SK-N-SH (cell line): ENCODE measurements at regions not wholly inside any gene's neighbourhood (a gene's known extent, or its start where the extent isn't known, plus 50 kb on each side); places are given as distances from the start of the nearest gene placed in this dataset.

ENCODE experiments used
- CTCF ChIA-PET: fragments of 300-600, 350-600 bp; formaldehyde crosslinking; extraction: SDS; loops from one replicate; lab custom pipeline; 2021; lab: Yijun Ruan, JAX
- POLR2A ChIA-PET: fragments of 350-600 bp; sonication (Branson Sonifier 250); formaldehyde crosslinking; extraction: SDS; loops from one replicate; lab custom pipeline; 2020; ENCODE audit warnings: antibody characterized with exemption, inconsistent platforms; lab: Yijun Ruan, JAX
- DNase-seq: peaks from one replicate; pipeline ENCODE4 v3.0.0; 2012
- H2AFZ ChIP-seq: fragments of 200-600 bp; sonication (generic); 2 replicates; pipeline ENCODE4 v1.8.1; 2016; ENCODE audit warnings: antibody characterized with exemption, mild to moderate bottlenecking, low read depth
- H3F3A ChIP-seq: fragments of 200-600 bp; sonication (generic); replicated peaks from 2 replicates; pipeline ENCODE3; 2016; ENCODE audit warnings: antibody characterized with exemption, mild to moderate bottlenecking; ENCODE audit not compliant: insufficient read depth
- H3K27ac ChIP-seq, 2 experiments: fragments of 200-500 bp in 1 of 2; fragments of 200-600 bp in 1 of 2; sonication (Bioruptor generic) in 1 of 2; sonication (generic), shearing (Covaris generic) in 1 of 2; 2 replicates each; pipeline versions ENCODE4 v1.5.1 to v1.6.1; 2014 to 2016; ENCODE audit warnings: low read depth in 2 of 2, inconsistent platforms in 1 of 2, low read length in 1 of 2, mild to moderate bottlenecking in 1 of 2, mixed read lengths in 1 of 2
- H3K27me3 ChIP-seq: fragments of 200-600 bp; sonication (generic), shearing (Covaris generic); 2 replicates; pipeline ENCODE4 v1.6.1; 2016; ENCODE audit warnings: mixed run types; ENCODE audit not compliant: insufficient read depth
- H3K36me3 ChIP-seq, 2 experiments: fragments of 200-500 bp in 1 of 2; fragments of 200-600 bp in 1 of 2; sonication (Bioruptor generic) in 1 of 2; sonication (generic) in 1 of 2; replicated peaks in 1 of 2; 2 replicates each; pipeline versions ENCODE3 to v1.5.1; 2014 to 2016; ENCODE audit warnings: low read length in 1 of 2, mild to moderate bottlenecking in 1 of 2; ENCODE audit not compliant: insufficient read depth in 2 of 2, control insufficient read depth in 1 of 2
- H3K4me1 ChIP-seq, 2 experiments: fragments of 200-500 bp in 1 of 2; fragments of 200-600 bp in 1 of 2; sonication (Bioruptor generic) in 1 of 2; sonication (generic), shearing (Covaris generic) in 1 of 2; 2 replicates each; pipeline versions ENCODE4 v1.5.1 to v1.6.1; 2014 to 2016; ENCODE audit warnings: low read depth in 1 of 2, low read length in 1 of 2, mixed run types in 1 of 2; ENCODE audit not compliant: insufficient read depth in 2 of 2, control insufficient read depth in 1 of 2
- H3K4me2 ChIP-seq: fragments of 200-600 bp; sonication (generic), shearing (Covaris generic); 2 replicates; pipeline ENCODE4 v1.6.1; 2017; ENCODE audit warnings: mixed run types
- H3K4me3 ChIP-seq, 2 experiments: fragments of 200-500 bp in 1 of 2; fragments of 200-600 bp in 1 of 2; sonication (Bioruptor generic) in 1 of 2; sonication (generic), shearing (Covaris generic) in 1 of 2; 2 replicates each; pipeline versions ENCODE4 v1.5.1 to v1.8.1; 2014 to 2016; ENCODE audit warnings: low read depth in 2 of 2, inconsistent platforms in 1 of 2, low read length in 1 of 2, mild to moderate bottlenecking in 1 of 2, mixed read lengths in 1 of 2, moderate library complexity in 1 of 2
- H3K79me2 ChIP-seq: fragments of 200-600 bp; sonication (generic); 2 replicates; pipeline ENCODE4 v1.8.1; 2017; ENCODE audit warnings: mild to moderate bottlenecking; ENCODE audit not compliant: insufficient read depth
- H3K9ac ChIP-seq: fragments of 200-600 bp; sonication (generic); 2 replicates; pipeline ENCODE4 v1.6.1; 2017; ENCODE audit warnings: mixed run types
- H3K9me2 ChIP-seq: fragments of 200-600 bp; sonication (generic); 2 replicates; pipeline ENCODE4 v1.6.1; 2017; ENCODE audit warnings: mixed run types
- H3K9me3 ChIP-seq: fragments of 200-600 bp; sonication (generic); 2 replicates; pipeline ENCODE4 v1.6.1; 2017; ENCODE audit warnings: mixed run types, mild to moderate bottlenecking, moderate library complexity
- H4K20me1 ChIP-seq: fragments of 200-600 bp; sonication (generic); 2 replicates; pipeline ENCODE4 v1.6.1; 2017; ENCODE audit warnings: mild to moderate bottlenecking, mixed run types; ENCODE audit not compliant: insufficient read depth
- CHD2 ChIP-seq: fragments of 150-350 bp; IDR thresholded peaks from 2 replicates; pipeline ENCODE4 v1.6.1; 2018; ENCODE audit warnings: low read length; ENCODE audit not compliant: partially characterized antibody
- CTCF ChIP-seq: fragments of 200-600 bp; sonication (generic); IDR thresholded peaks from 2 replicates; pipeline ENCODE4 v1.6.1; 2017; ENCODE audit warnings: antibody characterized with exemption, mild to moderate bottlenecking, moderate library complexity
- EP300 ChIP-seq, 2 experiments: IDR thresholded peaks; 2 replicates each; pipeline versions ENCODE4 v1.4.0 to v1.6.1; 2012; ENCODE audit warnings: borderline replicate concordance in 1 of 2, low read depth in 1 of 2, low read length in 1 of 2
- EZH2phosphoT487 ChIP-seq: fragments of 200-600 bp; sonication (generic); IDR thresholded peaks from 2 replicates; pipeline ENCODE4 v1.6.1; 2017; ENCODE audit warnings: low read depth, mixed run types, mild to moderate bottlenecking, antibody characterized with exemption, moderate library complexity, borderline replicate concordance
- FOSL2 ChIP-seq: IDR thresholded peaks from 2 replicates; pipeline ENCODE4 v1.4.0; 2012; ENCODE audit warnings: low read depth, mild to moderate bottlenecking, moderate library complexity, borderline replicate concordance
- FOXJ3 ChIP-seq: sonication (generic); formaldehyde crosslinking; IDR thresholded peaks from 2 replicates; pipeline ENCODE4 v1.5.1; 2020; ENCODE audit warnings: mild to moderate bottlenecking, missing genetic modification reagents
- JUND ChIP-seq: IDR thresholded peaks from 2 replicates; pipeline ENCODE4 v1.4.0; 2012
- MEF2A ChIP-seq: IDR thresholded peaks from 2 replicates; pipeline ENCODE4 v1.4.0; 2012; ENCODE audit warnings: low read depth, borderline replicate concordance
- NFIC ChIP-seq: IDR thresholded peaks from 2 replicates; pipeline ENCODE4 v1.4.0; 2012; ENCODE audit warnings: borderline replicate concordance
- RAD21 ChIP-seq: IDR thresholded peaks from 2 replicates; pipeline ENCODE4 v1.6.1; 2012; ENCODE audit warnings: mild to moderate bottlenecking, low read length
- RCOR1 ChIP-seq: fragments of 150-350 bp; IDR thresholded peaks from 2 replicates; pipeline ENCODE4 v1.6.1; 2017; ENCODE audit warnings: antibody characterized with exemption, low read length
- USF1 ChIP-seq: IDR thresholded peaks from 2 replicates; pipeline ENCODE4 v1.4.0; 2012; ENCODE audit warnings: low read depth, borderline replicate concordance
- USF2 ChIP-seq: fragments of 150-350 bp; IDR thresholded peaks from 2 replicates; pipeline ENCODE4 v1.6.1; 2017; ENCODE audit warnings: antibody characterized with exemption, low read length, low read depth, borderline replicate concordance
- YY1 ChIP-seq: IDR thresholded peaks from 2 replicates; pipeline ENCODE4 v1.4.0; 2012; ENCODE audit warnings: low read depth, mild to moderate bottlenecking
- WGBS: methylation state at CpG from one replicate; pipeline ENCODE4 v1.1.6; 2017; ENCODE audit warnings: low lambda C conversion rate; 5-methylcytosine and 5-hydroxymethylcytosine counted together
- TF ChIP-seq, protein P1 (sequence below): IDR thresholded peaks from 2 replicates; pipeline ENCODE4 v1.6.1; 2012; ENCODE audit warnings: mild to moderate bottlenecking, low read depth, low read length, moderate library complexity
- TF ChIP-seq, protein P2 (sequence below): fragments of 150-350 bp; IDR thresholded peaks from 2 replicates; pipeline ENCODE4 v1.6.1; 2016; ENCODE audit warnings: mild to moderate bottlenecking, low read depth, low read length
- TF ChIP-seq, protein P3 (sequence below): IDR thresholded peaks from 2 replicates; pipeline ENCODE4 v1.4.0; 2012; ENCODE audit warnings: low read depth

GRCh38 chr13:66071608-66072007, 1158.5 kb downstream of the PCDH9 start:
- TF ChIP-seq FOXJ3 (CRISPR knock-in tag): no peak
- TF ChIP-seq CTCF: no peak
- TF ChIP-seq, protein P1, sequence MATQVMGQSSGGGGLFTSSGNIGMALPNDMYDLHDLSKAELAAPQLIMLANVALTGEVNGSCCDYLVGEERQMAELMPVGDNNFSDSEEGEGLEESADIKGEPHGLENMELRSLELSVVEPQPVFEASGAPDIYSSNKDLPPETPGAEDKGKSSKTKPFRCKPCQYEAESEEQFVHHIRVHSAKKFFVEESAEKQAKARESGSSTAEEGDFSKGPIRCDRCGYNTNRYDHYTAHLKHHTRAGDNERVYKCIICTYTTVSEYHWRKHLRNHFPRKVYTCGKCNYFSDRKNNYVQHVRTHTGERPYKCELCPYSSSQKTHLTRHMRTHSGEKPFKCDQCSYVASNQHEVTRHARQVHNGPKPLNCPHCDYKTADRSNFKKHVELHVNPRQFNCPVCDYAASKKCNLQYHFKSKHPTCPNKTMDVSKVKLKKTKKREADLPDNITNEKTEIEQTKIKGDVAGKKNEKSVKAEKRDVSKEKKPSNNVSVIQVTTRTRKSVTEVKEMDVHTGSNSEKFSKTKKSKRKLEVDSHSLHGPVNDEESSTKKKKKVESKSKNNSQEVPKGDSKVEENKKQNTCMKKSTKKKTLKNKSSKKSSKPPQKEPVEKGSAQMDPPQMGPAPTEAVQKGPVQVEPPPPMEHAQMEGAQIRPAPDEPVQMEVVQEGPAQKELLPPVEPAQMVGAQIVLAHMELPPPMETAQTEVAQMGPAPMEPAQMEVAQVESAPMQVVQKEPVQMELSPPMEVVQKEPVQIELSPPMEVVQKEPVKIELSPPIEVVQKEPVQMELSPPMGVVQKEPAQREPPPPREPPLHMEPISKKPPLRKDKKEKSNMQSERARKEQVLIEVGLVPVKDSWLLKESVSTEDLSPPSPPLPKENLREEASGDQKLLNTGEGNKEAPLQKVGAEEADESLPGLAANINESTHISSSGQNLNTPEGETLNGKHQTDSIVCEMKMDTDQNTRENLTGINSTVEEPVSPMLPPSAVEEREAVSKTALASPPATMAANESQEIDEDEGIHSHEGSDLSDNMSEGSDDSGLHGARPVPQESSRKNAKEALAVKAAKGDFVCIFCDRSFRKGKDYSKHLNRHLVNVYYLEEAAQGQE: no peak
- no peak for TF ChIP-seq EP300 (IDR thresholded peaks at IDR 0.05; ENCODE audit: borderline replicate concordance in 1 of 2, low read depth in 1 of 2, low read length in 1 of 2)
- TF ChIP-seq, protein P2, sequence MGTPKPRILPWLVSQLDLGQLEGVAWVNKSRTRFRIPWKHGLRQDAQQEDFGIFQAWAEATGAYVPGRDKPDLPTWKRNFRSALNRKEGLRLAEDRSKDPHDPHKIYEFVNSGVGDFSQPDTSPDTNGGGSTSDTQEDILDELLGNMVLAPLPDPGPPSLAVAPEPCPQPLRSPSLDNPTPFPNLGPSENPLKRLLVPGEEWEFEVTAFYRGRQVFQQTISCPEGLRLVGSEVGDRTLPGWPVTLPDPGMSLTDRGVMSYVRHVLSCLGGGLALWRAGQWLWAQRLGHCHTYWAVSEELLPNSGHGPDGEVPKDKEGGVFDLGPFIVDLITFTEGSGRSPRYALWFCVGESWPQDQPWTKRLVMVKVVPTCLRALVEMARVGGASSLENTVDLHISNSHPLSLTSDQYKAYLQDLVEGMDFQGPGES: no peak
- no peak for TF ChIP-seq RCOR1
- no peak for TF ChIP-seq MEF2A
- TF ChIP-seq RAD21: no peak
- no peak for TF ChIP-seq YY1
- no peak for TF ChIP-seq NFIC
- no peak for TF ChIP-seq USF2
- TF ChIP-seq JUND: no peak
- TF ChIP-seq, protein P3, sequence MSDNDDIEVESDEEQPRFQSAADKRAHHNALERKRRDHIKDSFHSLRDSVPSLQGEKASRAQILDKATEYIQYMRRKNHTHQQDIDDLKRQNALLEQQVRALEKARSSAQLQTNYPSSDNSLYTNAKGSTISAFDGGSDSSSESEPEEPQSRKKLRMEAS: no peak
- no peak for TF ChIP-seq FOSL2
- no peak for TF ChIP-seq CHD2
- no peak for TF ChIP-seq USF1
- TF ChIP-seq EZH2phosphoT487: no peak
- Histone ChIP-seq H3K4me3 (no peak overlapping the region), H3K4me2 (no peak overlapping the region), H3F3A (no peaks in the 10 kb centered on the region), H2AFZ (no peak overlapping the region), H3K27ac (no peak overlapping the region), H3K27me3 (no peaks in the 10 kb centered on the region), H3K79me2 (no peaks in the 10 kb centered on the region), H3K36me3 (peaks cover 0 to 4% of the 10 kb centered on the region in 2 experiments), H3K9ac (no peak overlapping the region), H3K9me3 (no peaks in the 10 kb centered on the region), H3K9me2 (no peaks in the 10 kb centered on the region), H4K20me1 (no peaks in the 10 kb centered on the region), H3K4me1 (no peaks in the 10 kb centered on the region)
- WGBS: 93% methylated on average over 8 of the region's 8 CpGs
- ChIA-PET CTCF (no interaction called here), POLR2A (no interaction called here)
- DNase-seq: no peak
